HG03066 (cell line): ENCODE measurements at regions not wholly inside any gene's neighbourhood (a gene's known extent, or its start where the extent isn't known, plus 50 kb on each side); places are given as distances from the start of the nearest gene placed in this dataset.
"Not testable (repeated sequence)": the region's sequence is repeated elsewhere in the genome, so short reads cannot be mapped to it uniquely, and the experiment has no call there.

Source experiments
- ATAC-seq: cut with Tn5 transposase; IDR thresholded peaks from one replicate; pipeline ENCODE4 v1.9.1; 2021; ENCODE audit warnings: low read depth; ENCODE audit not compliant: unreplicated experiment

DNA sequence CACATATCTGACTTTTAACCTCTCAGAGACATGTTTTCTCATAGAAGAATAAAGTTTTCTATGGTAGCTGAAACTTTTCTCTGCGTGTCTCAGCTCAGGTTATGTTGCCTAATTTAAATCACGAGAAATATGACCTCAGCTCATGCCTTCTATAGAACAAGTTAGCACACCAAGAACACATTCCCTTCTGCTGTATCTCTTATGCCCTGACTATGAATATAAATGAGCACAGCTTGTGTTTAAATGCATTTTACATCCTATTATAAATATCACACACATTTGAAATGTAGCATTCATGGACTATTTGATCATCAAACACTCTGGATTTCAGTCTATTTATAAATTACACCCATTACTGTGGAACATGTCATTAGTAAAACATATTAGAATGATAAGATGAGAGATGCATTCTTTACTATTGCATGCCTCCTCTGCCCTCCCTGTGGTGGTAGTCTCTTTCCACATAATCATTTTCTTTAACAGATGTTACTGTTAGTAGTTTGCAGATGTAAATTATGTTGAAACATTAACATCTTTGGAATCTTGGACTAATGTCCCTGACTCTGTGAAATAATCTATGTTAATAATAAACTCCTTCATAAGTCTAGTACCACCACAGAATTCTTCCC is 2044.9 kb upstream of the PCDH20 start:
- ATAC-seq, result no peak

DNA sequence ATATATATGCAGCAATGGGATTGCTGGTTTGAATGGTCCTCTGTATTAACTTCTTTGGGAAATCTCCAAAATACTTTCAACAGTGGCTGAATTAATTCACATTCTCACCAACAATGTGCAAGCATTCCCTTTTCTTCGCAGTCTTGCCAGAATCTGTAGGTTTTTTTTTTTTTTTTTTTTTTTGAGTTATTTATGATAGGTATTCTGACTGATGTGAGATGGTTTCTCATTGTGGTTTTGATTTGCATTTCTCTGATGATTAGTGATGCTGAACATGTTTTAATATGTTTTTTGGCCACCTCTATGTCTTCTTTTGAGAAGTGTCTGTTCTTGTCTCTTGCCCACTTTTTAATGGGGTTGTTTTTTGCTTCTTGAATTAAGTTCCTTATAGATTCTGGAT is 2041.5 kb upstream of the PCDH20 start:
- ATAC-seq, result no peak

DNA sequence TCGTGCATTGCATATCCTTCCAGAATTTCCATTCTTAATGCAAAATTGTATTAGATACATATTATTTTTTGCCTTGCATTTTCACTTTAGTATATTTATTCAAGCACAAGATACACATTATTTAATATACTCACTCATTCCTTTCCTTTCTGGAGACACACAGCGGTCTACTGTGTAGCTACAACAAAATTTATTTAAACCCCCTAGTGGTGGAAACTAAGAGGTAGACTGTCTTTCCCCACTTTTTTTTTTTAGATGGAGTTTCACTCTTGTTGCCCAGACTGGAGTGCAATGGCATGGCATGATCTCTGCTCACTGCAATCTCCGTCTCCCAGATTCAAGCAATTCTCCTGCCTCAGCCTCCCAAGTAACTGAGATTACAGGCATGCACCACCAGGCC is 2040.3 kb upstream of the PCDH20 start:
- no peak for ATAC-seq

DNA sequence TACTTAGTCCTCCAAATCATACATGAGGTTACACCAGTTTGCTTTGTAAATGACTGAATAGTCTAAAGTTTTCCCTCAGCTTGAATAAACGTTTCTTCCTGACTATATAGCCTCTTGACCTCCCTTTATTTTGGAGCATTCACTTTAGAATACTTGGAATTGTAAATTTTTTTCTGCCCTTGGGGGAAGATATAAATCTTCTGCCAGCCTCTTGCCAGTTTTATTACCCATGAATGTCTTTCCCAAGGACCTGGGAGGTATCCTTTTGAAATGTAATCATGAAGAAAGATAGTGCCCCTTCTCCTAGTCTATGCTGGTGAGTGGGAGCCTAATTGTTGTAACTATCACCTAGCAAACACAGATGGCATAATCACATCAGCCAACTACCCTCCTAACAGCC is 2033.9 kb upstream of the PCDH20 start:
- no peak for ATAC-seq

- no peak for ATAC-seq
These were observed 2033.0 kb upstream of the PCDH20 start for GRCh38 chr13:63448692-63449091.

DNA sequence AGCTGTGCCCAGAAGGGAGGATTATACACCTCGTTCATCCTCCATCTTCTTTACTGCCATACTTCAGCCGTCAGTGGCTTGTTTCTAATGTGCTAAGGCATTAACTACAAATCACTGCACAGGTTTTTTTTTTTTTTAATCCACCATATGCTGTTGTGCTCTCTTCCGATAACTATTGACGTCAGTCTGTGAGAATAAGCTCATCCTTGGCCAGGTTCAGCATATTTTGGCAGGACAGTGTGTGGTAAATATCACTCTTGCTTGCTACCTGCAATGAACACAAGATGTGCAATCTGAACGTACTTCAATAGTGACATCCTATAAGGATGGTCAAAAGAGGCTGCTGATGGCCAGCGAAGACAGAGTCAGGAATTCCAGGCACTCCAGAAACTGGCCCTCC is 2030.7 kb upstream of the PCDH20 start:
- ATAC-seq, result no peak

- not testable (repeated sequence) for ATAC-seq
These were observed 2028.6 kb upstream of the PCDH20 start for GRCh38 chr13:63444225-63444624.

- ATAC-seq, result no peak
These were observed 2023.3 kb upstream of the PCDH20 start for GRCh38 chr13:63438951-63439350.

DNA sequence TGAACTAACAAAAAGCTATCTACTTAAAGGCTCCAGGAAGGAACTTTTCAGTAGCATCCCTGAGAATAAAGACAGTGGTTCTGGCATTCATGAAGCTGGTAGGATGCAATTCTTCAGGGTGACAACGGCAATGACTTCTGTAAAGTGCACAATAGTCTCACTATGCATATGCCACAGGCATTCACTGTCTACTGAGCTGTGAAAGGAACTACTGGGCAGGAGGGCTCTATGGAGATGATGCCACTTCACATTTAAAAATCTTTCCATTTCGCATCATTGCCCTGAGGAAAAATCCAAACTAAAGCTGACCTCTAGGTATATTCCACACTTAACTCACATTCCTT is 2020.6 kb upstream of the PCDH20 start:
- ATAC-seq, result no peak

- no peak for ATAC-seq
These were observed 2020.1 kb upstream of the PCDH20 start for GRCh38 chr13:63435667-63436324.

GRCh38 chr13:63433546-63434150 is 2018.0 kb upstream of the PCDH20 start:
- no peak for ATAC-seq

- ATAC-seq, result no peak
These were observed 2011.5 kb upstream of the PCDH20 start for GRCh38 chr13:63427170-63427569.

GRCh38 chr13:63425131-63425530 is 2009.5 kb upstream of the PCDH20 start:
- no peak for ATAC-seq

- no peak for ATAC-seq
These were observed 2005.5 kb upstream of the PCDH20 start for GRCh38 chr13:63421123-63421522.

DNA sequence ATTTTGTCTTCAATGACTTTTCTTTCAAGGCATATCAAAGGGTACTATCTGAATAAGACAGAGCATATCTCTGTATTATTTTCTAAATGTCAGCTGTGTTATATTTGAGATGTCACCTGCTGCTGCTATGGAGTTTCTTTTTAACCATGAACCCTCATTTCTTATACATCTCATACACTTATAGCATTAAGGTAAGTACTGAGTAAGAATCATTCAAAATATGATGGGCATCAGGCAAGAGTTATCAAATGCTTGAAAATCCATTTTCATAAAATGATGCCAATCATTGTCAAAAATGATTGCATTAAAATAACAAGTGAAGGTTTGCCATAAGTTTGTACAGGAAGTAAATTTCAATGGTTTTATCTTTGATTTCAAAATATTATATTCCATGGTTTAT is 2005.0 kb upstream of the PCDH20 start:
- no peak for ATAC-seq

- no peak for ATAC-seq
These were observed 1998.6 kb upstream of the PCDH20 start for GRCh38 chr13:63414247-63414646.

- no peak for ATAC-seq
These were observed 1994.2 kb upstream of the PCDH20 start for GRCh38 chr13:63409791-63410351.

DNA sequence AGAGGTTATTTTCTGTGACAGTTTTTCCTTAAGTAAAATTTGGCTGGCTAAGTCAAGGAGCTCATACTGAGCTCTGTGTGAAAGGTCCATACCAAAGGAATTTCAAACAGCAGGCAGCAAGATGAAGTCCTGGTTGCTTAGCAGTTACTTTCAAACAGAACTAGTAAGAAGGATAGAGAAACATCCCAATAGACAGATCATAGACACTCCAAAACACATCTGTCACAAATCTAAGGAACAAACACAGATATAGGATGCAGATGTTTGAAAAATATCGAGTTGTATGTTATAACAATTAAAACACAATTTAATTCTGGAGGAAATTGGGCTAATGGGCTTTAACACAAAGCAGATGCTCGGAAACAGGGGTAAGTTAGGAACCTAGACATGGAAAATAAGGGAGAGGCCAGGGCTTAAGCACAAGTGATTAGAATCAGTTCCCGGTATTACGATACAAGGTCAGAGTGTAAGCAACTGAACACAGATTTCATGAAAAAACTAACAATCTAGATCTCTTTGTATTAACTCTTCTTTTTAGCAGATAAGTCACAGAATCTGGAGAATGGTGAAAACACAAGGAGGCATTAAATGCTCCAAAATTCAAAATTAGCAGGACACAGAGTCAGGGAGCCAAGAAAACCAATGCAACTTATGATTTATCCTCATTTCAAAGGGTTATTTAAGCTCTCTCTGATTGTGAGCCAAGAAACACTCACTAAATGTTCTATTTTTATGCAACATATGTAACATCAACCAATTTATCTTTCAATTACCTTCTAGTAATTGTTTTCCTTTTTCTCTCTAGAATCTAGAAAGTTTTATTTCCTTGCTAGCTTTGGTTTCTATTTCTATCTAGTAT is 1992.9 kb upstream of the PCDH20 start:
- ATAC-seq, result no peak

- no peak for ATAC-seq
These were observed 1988.1 kb upstream of the PCDH20 start for GRCh38 chr13:63403733-63404132.

DNA sequence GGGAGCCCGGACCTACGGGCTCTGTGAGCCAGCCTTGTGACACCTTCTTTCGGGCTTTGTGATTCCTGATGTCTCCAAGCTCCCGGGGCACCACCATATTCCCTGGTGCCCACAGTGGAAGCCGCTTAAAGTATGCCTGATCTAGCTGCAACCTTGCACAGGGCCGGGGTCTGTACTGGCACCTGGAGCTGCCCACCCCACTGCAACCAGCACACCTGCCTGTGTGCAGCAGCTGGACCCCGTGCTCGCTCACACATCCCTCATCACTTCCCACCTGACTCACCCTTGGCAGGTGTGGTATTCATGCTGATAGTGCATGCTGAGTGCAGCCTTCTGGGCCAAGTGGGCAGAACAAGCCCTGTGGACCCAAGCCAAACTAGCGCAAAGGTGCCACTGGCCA is 1981.1 kb upstream of the PCDH20 start:
- no peak for ATAC-seq

DNA sequence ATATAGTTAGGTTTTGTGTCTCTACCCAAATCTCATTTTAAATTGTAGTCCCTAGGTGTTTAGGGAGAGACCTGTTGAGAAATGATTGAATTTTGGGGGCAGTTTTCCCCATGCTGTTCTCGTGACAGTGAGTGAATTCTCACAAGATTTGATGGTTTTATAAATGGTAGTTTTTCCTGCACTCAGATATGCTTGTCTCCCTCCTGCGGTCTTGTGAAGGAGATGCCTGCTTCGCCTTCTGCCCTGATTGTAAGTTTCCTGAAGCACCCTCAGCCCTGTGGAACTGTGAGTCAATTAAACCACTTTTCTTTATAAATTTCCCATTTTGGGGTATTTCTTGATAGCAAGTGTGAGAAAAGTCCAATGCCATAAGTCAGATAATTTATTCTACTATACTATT is 1977.5 kb upstream of the PCDH20 start:
- no peak for ATAC-seq
